HUDEP-2 (cell line): ENCODE measurements at regions not wholly inside any gene's neighbourhood (a gene's known extent, or its start where the extent isn't known, plus 50 kb on each side); places are given as distances from the start of the nearest gene placed in this dataset.

Source experiments
- DNase-seq, 76 experiments: peaks; one replicate each; lab custom pipeline; 2025; ENCODE audit not compliant: unreplicated experiment in 76 of 76; lab: John Stamatoyannopoulos, UW

- no peak for DNase-seq
Observed at GRCh38 chr9:81214975-81215374, 474.4 kb downstream of the TLE1 start.

GRCh38 chr9:81213456-81213855, 475.9 kb downstream of the TLE1 start:
- no peak for DNase-seq

- no peak for DNase-seq
Observed at GRCh38 chr9:81211741-81212140, 477.6 kb downstream of the TLE1 start.

- no peak for DNase-seq
Observed at GRCh38 chr9:81207651-81208050, 481.7 kb downstream of the TLE1 start.

- DNase-seq, result no peak
Observed at GRCh38 chr9:81202292-81202691, 487.1 kb downstream of the TLE1 start.

GRCh38 chr9:81195206-81195605, 494.1 kb downstream of the TLE1 start:
- no peak for DNase-seq

GRCh38 chr9:81193362-81194339, 495.7 kb downstream of the TLE1 start:
- DNase-seq, result no peak

- no peak for DNase-seq
Observed at GRCh38 chr9:81191222-81191621, 498.1 kb downstream of the TLE1 start.

GRCh38 chr9:81190659-81191058, 498.7 kb downstream of the TLE1 start:
- DNase-seq, result no peak

- DNase-seq, result no peak
Observed at GRCh38 chr9:81183761-81184160, 505.6 kb downstream of the TLE1 start.

- DNase-seq, result no peak
Observed at GRCh38 chr9:81182431-81182830, 506.9 kb downstream of the TLE1 start.

GRCh38 chr9:81174023-81174422, 515.3 kb downstream of the TLE1 start:
- no peak for DNase-seq

- no peak for DNase-seq
Observed at GRCh38 chr9:81171689-81172088, 517.7 kb downstream of the TLE1 start.

- no peak for DNase-seq
Observed at GRCh38 chr9:81162361-81162760, 527.0 kb downstream of the TLE1 start.

GRCh38 chr9:81156381-81156780, 533.0 kb downstream of the TLE1 start:
- no peak for DNase-seq

- DNase-seq, result no peak
Observed at GRCh38 chr9:81150016-81150625, 539.2 kb downstream of the TLE1 start.

- DNase-seq, result no peak
Observed at GRCh38 chr9:81146684-81147337, 542.5 kb downstream of the TLE1 start.

GRCh38 chr9:81146241-81146640, 543.1 kb downstream of the TLE1 start:
- DNase-seq, result no peak

GRCh38 chr9:81145331-81145963, 543.9 kb downstream of the TLE1 start:
- DNase-seq, result no peak

GRCh38 chr9:81141961-81142360, 547.4 kb downstream of the TLE1 start:
- no peak for DNase-seq

GRCh38 chr9:81137976-81138568, 551.3 kb downstream of the TLE1 start:
- no peak for DNase-seq
